ENCODE measurements at regions not wholly inside any gene's neighbourhood (a gene's known extent, or its start where the extent isn't known, plus 50 kb on each side); places are given as distances from the start of the nearest gene placed in this dataset.

DNA sequence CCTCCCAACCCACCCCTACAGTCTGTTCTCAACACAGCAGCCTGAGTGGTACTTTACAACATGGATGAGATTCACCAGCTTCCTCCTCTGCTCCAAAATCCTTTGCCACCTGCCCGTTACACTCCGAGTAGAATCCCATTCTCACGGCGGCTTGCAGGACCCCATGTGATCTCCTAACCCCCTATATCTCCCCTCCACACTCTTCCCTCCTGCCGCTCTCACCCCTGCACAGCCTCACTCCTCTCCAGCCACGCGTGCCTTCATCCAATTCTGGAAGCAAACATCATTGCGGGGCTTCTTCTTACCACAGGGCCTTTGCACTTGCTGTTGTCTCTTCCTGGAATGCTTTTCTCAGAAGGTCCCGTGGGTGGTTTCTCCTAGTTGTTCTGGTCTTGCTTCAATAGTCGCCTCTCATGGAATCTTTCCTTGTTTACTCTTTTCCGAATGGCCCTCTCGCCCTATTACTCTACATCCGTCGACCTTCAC, 472.3 kb downstream of the CDH26 start:
- H3K9ac ChIP-seq (ENCODE audit: low read depth, low read length), result no peak overlapping the region
- 68% methylated on average over 7 of the region's 14 CpGs; no CpG with 5 or more reads in 1 of the 2 experiments for WGBS, 2 experiments (ENCODE audit: extremely low coverage in 2 of 2, insufficient read length in 1 of 2)
- POLR2A ChIA-PET (ENCODE audit: unreplicated experiment), result no interaction called here

More for the DNA sequence above, 472.3 kb downstream of the CDH26 start:
- Histone ChIP-seq H3K4me3 (ENCODE audit: insufficient read depth, low read depth, low read length) (no peak overlapping the region), H4K20me1 (ENCODE audit: insufficient read depth, low read length) (no peaks in the 10 kb centered on the region), H3K9me1 (ENCODE audit: insufficient read depth, low read length) (no peaks in the 10 kb centered on the region), H2AK9ac (replicated peaks; ENCODE audit: low read depth, low read length, poor library complexity) (no peak overlapping the region), H3K9me3 (ENCODE audit: control insufficient read depth, insufficient read depth, low read length) (peaks cover 16% of the 10 kb centered on the region), H4K91ac (ENCODE audit: insufficient read depth, low read depth, low read length) (no peak overlapping the region), H2AFZ (replicated peaks; ENCODE audit: low read length, poor library complexity) (no peak overlapping the region), H3K4me2 (ENCODE audit: low read depth, low read length) (no peak overlapping the region), H3K18ac (ENCODE audit: low read depth, low read length) (no peak overlapping the region), H3K4me1 (ENCODE audit: control insufficient read depth, insufficient read depth, low read length) (no peaks in the 10 kb centered on the region), H2BK120ac (ENCODE audit: low read depth, low read length) (no peak overlapping the region), H2BK20ac (ENCODE audit: low read depth, low read length) (no peak overlapping the region), H2BK15ac (ENCODE audit: low read depth, low read length) (no peak overlapping the region), H2AK5ac (ENCODE audit: low read depth, low read length) (no peak overlapping the region), H3K56ac (ENCODE audit: extremely low read depth, insufficient read depth, low read length) (no peak overlapping the region), H2BK5ac (ENCODE audit: low read depth, low read length, poor library complexity, severe bottlenecking) (no peak overlapping the region), H3K27me3 (ENCODE audit: control insufficient read depth, insufficient read depth, low read length) (no peaks in the 10 kb centered on the region), H3K36me3 (ENCODE audit: control insufficient read depth, insufficient read depth, low read length) (no peaks in the 10 kb centered on the region), H3K79me1 (ENCODE audit: low read depth in 1 of 2, low read length in 2 of 2) (no peaks in the 10 kb centered on the region), H3K27ac (ENCODE audit: insufficient read depth, low read length) (no peak overlapping the region), H3K4ac (ENCODE audit: low read depth, low read length) (no peak overlapping the region), H3K23ac (ENCODE audit: low read depth, low read length) (no peak overlapping the region), H3K14ac (replicated peaks; ENCODE audit: low read depth, low read length) (no peak overlapping the region), H4K8ac (ENCODE audit: low read depth in 2 of 2, low read length in 2 of 2) (no peak overlapping the region), H4K5ac (ENCODE audit: low read depth, low read length) (no peak overlapping the region)
- intact Hi-C loops (cut with micrococcal nuclease), result no loop called here
- CTCF ChIA-PET, result no interaction called here
- TF ChIP-seq CHD1 (IDR thresholded peaks at IDR 0.05; ENCODE audit: low read depth, low read length) (no peak), MAFK (IDR thresholded peaks at IDR 0.05; ENCODE audit: low read depth, low read length) (no peak), RCOR1 (IDR thresholded peaks at IDR 0.05; ENCODE audit: insufficient replicate concordance, low read length) (no peak), BHLHE40 (IDR thresholded peaks at IDR 0.05; ENCODE audit: low read depth, low read length) (no peak), SMC3 (IDR thresholded peaks at IDR 0.05; ENCODE audit: low read depth, low read length) (no peak), NFE2L2 (IDR thresholded peaks at IDR 0.05; ENCODE audit: low read depth, low read length) (no peak), FOS (IDR thresholded peaks at IDR 0.05; ENCODE audit: low read depth, low read length) (no peak), MAZ (IDR thresholded peaks at IDR 0.05; ENCODE audit: borderline replicate concordance, low read depth, low read length) (no peak), CEBPB (IDR thresholded peaks at IDR 0.05; ENCODE audit: low read depth, low read length) (no peak), MXI1 (IDR thresholded peaks at IDR 0.05; ENCODE audit: borderline replicate concordance, low read depth, low read length) (no peak)
- TF ChIP-seq, protein P1, sequence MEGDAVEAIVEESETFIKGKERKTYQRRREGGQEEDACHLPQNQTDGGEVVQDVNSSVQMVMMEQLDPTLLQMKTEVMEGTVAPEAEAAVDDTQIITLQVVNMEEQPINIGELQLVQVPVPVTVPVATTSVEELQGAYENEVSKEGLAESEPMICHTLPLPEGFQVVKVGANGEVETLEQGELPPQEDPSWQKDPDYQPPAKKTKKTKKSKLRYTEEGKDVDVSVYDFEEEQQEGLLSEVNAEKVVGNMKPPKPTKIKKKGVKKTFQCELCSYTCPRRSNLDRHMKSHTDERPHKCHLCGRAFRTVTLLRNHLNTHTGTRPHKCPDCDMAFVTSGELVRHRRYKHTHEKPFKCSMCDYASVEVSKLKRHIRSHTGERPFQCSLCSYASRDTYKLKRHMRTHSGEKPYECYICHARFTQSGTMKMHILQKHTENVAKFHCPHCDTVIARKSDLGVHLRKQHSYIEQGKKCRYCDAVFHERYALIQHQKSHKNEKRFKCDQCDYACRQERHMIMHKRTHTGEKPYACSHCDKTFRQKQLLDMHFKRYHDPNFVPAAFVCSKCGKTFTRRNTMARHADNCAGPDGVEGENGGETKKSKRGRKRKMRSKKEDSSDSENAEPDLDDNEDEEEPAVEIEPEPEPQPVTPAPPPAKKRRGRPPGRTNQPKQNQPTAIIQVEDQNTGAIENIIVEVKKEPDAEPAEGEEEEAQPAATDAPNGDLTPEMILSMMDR (conservative IDR thresholded peaks at IDR 0.05; ENCODE audit: low read depth, low read length), result no peak
- TF ChIP-seq, protein P2, sequence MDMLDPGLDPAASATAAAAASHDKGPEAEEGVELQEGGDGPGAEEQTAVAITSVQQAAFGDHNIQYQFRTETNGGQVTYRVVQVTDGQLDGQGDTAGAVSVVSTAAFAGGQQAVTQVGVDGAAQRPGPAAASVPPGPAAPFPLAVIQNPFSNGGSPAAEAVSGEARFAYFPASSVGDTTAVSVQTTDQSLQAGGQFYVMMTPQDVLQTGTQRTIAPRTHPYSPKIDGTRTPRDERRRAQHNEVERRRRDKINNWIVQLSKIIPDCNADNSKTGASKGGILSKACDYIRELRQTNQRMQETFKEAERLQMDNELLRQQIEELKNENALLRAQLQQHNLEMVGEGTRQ (IDR thresholded peaks at IDR 0.05; ENCODE audit: low read depth, low read length), result no peak
- TF ChIP-seq, protein P3, sequence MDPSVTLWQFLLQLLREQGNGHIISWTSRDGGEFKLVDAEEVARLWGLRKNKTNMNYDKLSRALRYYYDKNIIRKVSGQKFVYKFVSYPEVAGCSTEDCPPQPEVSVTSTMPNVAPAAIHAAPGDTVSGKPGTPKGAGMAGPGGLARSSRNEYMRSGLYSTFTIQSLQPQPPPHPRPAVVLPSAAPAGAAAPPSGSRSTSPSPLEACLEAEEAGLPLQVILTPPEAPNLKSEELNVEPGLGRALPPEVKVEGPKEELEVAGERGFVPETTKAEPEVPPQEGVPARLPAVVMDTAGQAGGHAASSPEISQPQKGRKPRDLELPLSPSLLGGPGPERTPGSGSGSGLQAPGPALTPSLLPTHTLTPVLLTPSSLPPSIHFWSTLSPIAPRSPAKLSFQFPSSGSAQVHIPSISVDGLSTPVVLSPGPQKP (IDR thresholded peaks at IDR 0.05; ENCODE audit: borderline replicate concordance, low read depth, low read length), result no peak
- dilution Hi-C loops (cut with HindIII; ENCODE audit: low sequenced_read_pairs, unreplicated experiment), result no loop called here
- DNase-seq, result no peak
- in situ Hi-C loops (cut with MboI; ENCODE audit: low sequenced_read_pairs), result no loop called here
- BruUV-seq (replicated peaks), result no TSS peak
- no peak for ATAC-seq (ENCODE audit: low read depth)
